ENCODE measurements at regions not wholly inside any gene's neighbourhood (a gene's known extent, or its start where the extent isn't known, plus 50 kb on each side); places are given as distances from the start of the nearest gene placed in this dataset.

GRCh38 chr10:3016016-3016415, 51.3 kb upstream of the PFKP start:
- TF ChIP-seq CTCF (conservative IDR thresholded peaks at IDR 0.05) (no peak), ZFX (IDR thresholded peaks at IDR 0.05) (no peak)

Data from C4-2B (cell line).